BLaER1 (cell line): ENCODE measurements at regions not wholly inside any gene's neighbourhood (a gene's known extent, or its start where the extent isn't known, plus 50 kb on each side); places are given as distances from the start of the nearest gene placed in this dataset.

ENCODE experiments used
- H3K27ac ChIP-seq: shearing (Covaris generic); formaldehyde crosslinking; 2 replicates; pipeline ENCODE4 v1.8.1; 2022
- H3K27me3 ChIP-seq: shearing (Covaris generic); formaldehyde crosslinking; 2 replicates; pipeline ENCODE4 v1.8.1; 2022
- H3K36me3 ChIP-seq: shearing (Covaris generic); formaldehyde crosslinking; 2 replicates; pipeline ENCODE4 v1.8.1; 2022
- H3K4me1 ChIP-seq: shearing (Covaris generic); formaldehyde crosslinking; 2 replicates; pipeline ENCODE4 v1.8.1; 2022
- H3K4me2 ChIP-seq: shearing (Covaris generic); formaldehyde crosslinking; 2 replicates; pipeline ENCODE4 v1.8.1; 2022
- H3K4me3 ChIP-seq: shearing (Covaris generic); formaldehyde crosslinking; 2 replicates; pipeline ENCODE4 v1.8.1; 2022
- H3K9ac ChIP-seq: shearing (Covaris generic); formaldehyde crosslinking; 2 replicates; pipeline ENCODE4 v1.8.1; 2022
- H3K9me3 ChIP-seq: shearing (Covaris generic); formaldehyde crosslinking; 2 replicates; pipeline ENCODE4 v1.8.1; 2022
- H4K20me1 ChIP-seq: shearing (Covaris generic); formaldehyde crosslinking; 2 replicates; pipeline ENCODE4 v1.8.1; 2022
- Cebpa-rat ChIP-seq: shearing (Covaris generic); IDR thresholded peaks from 2 replicates; pipeline ENCODE4 v1.8.1; 2022

DNA sequence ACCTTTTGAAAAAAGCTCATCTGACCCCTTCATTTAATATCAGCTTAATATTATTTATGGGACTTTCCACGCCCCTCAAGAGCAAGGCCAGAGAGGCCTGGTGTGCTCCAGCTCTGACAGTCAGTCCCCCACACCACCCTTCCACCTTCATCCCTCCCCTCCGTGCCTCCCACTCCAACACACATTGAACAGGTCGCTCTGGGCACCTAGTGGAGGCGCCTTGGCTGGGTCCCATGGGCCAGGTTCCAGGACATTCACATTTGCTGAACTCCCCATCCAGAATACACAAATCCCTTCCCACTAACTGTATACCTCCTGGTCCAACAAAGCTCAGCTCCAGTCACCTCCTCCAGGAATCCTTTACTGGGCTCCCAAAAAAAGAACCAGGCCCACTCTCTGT lies 137.5 kb downstream of the BCOR start:
- no peak overlapping the region for H3K4me3 ChIP-seq
- H3K4me1 ChIP-seq: peaks cover 10% of the 10 kb centered on the region
- H3K9me3 ChIP-seq: no peaks in the 10 kb centered on the region
- H3K9ac ChIP-seq: no peak overlapping the region
- no peak overlapping the region for H3K4me2 ChIP-seq
- no peaks in the 10 kb centered on the region for H3K27me3 ChIP-seq
- TF ChIP-seq Cebpa-rat: no peak
- H4K20me1 ChIP-seq: no peaks in the 10 kb centered on the region
- H3K36me3 ChIP-seq: no peaks in the 10 kb centered on the region
- no peak overlapping the region for H3K27ac ChIP-seq

DNA sequence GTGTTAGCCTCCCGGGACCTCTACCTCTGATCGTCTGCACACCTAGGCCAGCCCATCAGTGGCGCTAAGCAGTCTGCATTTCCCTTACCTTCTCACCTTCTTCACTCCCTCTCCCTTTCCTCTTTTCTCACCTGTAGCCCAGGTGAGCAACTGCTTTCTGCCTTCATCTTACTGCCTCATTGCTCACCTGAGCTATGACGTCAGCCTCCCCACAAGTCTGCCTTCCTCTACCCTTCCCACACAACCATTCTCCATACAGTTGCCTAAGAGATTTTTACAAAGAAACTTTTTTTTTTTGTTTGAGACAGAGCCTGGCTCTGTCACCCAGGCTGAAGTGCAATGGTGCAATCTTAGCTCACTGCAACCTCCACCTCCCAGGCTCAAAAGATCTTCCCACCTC lies 136.3 kb downstream of the BCOR start:
- Histone ChIP-seq H3K27me3 (no peaks in the 10 kb centered on the region), H3K9ac (no peak overlapping the region), H3K4me3 (no peak overlapping the region), H3K27ac (no peak overlapping the region), H3K36me3 (no peaks in the 10 kb centered on the region), H3K4me1 (peaks cover 9% of the 10 kb centered on the region), H3K4me2 (no peak overlapping the region), H3K9me3 (no peaks in the 10 kb centered on the region), H4K20me1 (no peaks in the 10 kb centered on the region)
- TF ChIP-seq Cebpa-rat: no peak

DNA sequence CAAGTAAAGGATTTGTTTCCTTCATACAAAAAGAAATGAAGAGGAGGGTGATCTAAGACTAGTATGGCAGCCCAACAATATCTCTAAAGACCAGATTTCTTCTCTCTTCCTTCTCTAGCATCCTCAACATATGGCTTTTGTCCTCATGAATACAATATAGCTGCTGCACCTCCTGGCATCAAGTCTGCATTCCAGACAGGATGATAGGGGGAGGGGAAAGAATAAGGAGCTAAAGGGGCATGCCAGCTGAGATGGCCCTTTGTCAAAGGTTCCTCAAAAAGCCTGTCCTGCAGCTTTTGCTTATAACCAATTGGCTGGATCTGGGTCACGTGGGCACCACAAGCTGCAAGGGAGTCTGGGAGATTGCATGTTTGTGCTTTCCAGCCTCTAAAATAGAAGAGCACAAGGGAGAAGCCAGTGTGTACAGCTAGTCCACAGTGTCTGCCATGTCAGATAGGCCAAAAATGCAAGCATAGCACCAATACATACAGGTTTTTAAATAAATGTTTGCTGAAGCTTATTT lies 132.6 kb downstream of the BCOR start:
- Histone ChIP-seq H3K4me1 (peaks cover 27% of the 10 kb centered on the region), H4K20me1 (no peaks in the 10 kb centered on the region), H3K9me3 (peaks cover 3% of the 10 kb centered on the region), H3K27me3 (no peaks in the 10 kb centered on the region), H3K9ac (no peak overlapping the region), H3K4me2 (no peak overlapping the region), H3K36me3 (no peaks in the 10 kb centered on the region), H3K4me3 (no peak overlapping the region), H3K27ac (no peak overlapping the region)
- TF ChIP-seq Cebpa-rat: no peak

DNA sequence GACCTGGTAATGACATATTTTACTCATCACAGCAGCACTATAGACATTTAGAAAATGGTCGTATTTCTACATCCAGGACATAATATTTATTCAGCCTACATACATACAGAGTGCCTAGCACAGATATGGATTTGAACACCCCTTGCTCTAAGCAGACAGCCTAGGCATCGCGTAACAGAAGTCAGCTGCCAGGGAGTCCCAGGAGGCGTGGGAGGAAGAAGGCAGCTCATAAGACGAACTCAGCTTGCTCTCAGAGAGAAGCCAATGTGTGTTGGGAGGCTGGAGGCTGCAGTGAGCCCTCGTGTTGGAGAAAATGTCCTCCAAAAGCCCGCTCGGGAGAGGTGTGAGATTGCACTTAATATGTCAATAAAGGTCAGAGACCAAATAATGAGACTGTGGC lies 131.6 kb downstream of the BCOR start:
- peaks cover 27% of the 10 kb centered on the region for H3K4me1 ChIP-seq
- no peaks in the 10 kb centered on the region for H3K36me3 ChIP-seq
- H4K20me1 ChIP-seq: no peaks in the 10 kb centered on the region
- no peaks in the 10 kb centered on the region for H3K27me3 ChIP-seq
- no peak for TF ChIP-seq Cebpa-rat
- H3K27ac ChIP-seq: no peak overlapping the region
- no peak overlapping the region for H3K4me3 ChIP-seq
- H3K9ac ChIP-seq: no peak overlapping the region
- peak overlapping the region; percentile 54 for H3K4me2 ChIP-seq
- peaks cover 13% of the 10 kb centered on the region for H3K9me3 ChIP-seq

- no peak overlapping the region for H3K4me3 ChIP-seq
- H3K9ac ChIP-seq: no peak overlapping the region
- peaks cover 25% of the 10 kb centered on the region for H3K9me3 ChIP-seq
- no peaks in the 10 kb centered on the region for H4K20me1 ChIP-seq
- no peaks in the 10 kb centered on the region for H3K36me3 ChIP-seq
- H3K4me2 ChIP-seq: no peak overlapping the region
- peaks cover 27% of the 10 kb centered on the region for H3K4me1 ChIP-seq
- H3K27me3 ChIP-seq: no peaks in the 10 kb centered on the region
- no peak overlapping the region for H3K27ac ChIP-seq
- no peak for TF ChIP-seq Cebpa-rat
Observed at GRCh38 chrX:39967348-39967747, 130.4 kb downstream of the BCOR start.

GRCh38 chrX:39969099-39969818 lies 128.5 kb downstream of the BCOR start:
- H3K4me3 ChIP-seq: no peak overlapping the region
- H3K9ac ChIP-seq: no peak overlapping the region
- no peak overlapping the region for H3K27ac ChIP-seq
- peaks cover 33% of the 10 kb centered on the region for H3K9me3 ChIP-seq
- no peaks in the 10 kb centered on the region for H3K27me3 ChIP-seq
- H3K36me3 ChIP-seq: no peaks in the 10 kb centered on the region
- H3K4me2 ChIP-seq: peak overlapping the region; percentile 39
- H3K4me1 ChIP-seq: peaks cover 27% of the 10 kb centered on the region
- H4K20me1 ChIP-seq: no peaks in the 10 kb centered on the region
- TF ChIP-seq Cebpa-rat: no peak

- no peak for TF ChIP-seq Cebpa-rat
- Histone ChIP-seq H3K4me1 (peaks cover 27% of the 10 kb centered on the region), H3K36me3 (no peaks in the 10 kb centered on the region), H3K9ac (no peak overlapping the region), H3K4me2 (peak overlapping the region; percentile 39), H3K27me3 (no peaks in the 10 kb centered on the region), H3K27ac (no peak overlapping the region), H3K9me3 (peaks cover 33% of the 10 kb centered on the region), H3K4me3 (no peak overlapping the region), H4K20me1 (no peaks in the 10 kb centered on the region)
Observed at GRCh38 chrX:39969819-39970504, 127.8 kb downstream of the BCOR start.

DNA sequence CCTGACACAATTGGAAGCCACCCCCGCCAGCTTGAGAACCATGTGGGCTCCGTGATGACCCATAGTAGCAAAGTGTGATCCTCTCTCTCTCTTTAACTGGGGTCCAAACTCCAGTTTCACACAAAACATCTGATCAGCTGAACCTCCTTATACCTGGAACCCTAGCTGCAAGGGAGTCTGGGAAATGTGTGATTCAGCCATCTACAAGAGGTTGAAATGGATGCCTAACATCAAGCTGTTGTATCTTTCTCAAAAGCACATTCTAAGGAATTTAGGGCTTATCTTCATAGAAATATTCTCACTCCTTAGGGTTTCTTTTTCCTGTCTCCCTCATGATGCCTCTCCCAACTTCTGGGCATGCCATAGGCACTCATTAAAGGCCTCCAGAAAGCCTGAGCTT lies 126.0 kb downstream of the BCOR start:
- H3K4me3 ChIP-seq: no peak overlapping the region
- TF ChIP-seq Cebpa-rat: no peak
- H4K20me1 ChIP-seq: no peaks in the 10 kb centered on the region
- H3K36me3 ChIP-seq: no peaks in the 10 kb centered on the region
- H3K9ac ChIP-seq: no peak overlapping the region
- H3K4me2 ChIP-seq: no peak overlapping the region
- H3K9me3 ChIP-seq: peaks cover 33% of the 10 kb centered on the region
- H3K27me3 ChIP-seq: no peaks in the 10 kb centered on the region
- H3K27ac ChIP-seq: no peak overlapping the region
- peaks cover 14% of the 10 kb centered on the region for H3K4me1 ChIP-seq

- no peak for TF ChIP-seq Cebpa-rat
Observed at GRCh38 chrX:39972340-39972739, 125.4 kb downstream of the BCOR start.

DNA sequence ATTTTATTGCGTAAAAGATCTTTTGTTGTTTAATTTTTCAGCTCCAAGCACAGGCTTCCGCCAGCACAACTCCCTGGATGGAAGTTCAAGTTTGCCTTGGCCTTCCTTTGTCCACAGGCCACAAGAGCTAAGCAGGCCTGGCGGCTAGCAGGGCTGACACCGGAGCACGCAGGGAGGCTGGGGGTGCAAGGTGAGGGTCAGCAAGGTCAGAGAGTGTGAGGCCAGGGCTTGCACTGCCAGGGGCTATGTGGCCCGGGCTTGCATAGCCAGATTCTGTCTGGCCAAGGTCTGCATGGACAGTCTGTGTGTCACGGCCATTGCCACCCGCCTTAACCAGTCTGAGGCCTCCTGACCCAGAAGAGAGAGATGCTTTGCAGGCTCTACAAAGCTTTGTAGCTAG lies 123.9 kb downstream of the BCOR start:
- H3K27ac ChIP-seq: no peak overlapping the region
- TF ChIP-seq Cebpa-rat: no peak
- no peak overlapping the region for H3K9ac ChIP-seq
- H3K36me3 ChIP-seq: no peaks in the 10 kb centered on the region
- H3K4me1 ChIP-seq: peaks cover 12% of the 10 kb centered on the region
- H3K4me2 ChIP-seq: no peak overlapping the region
- no peaks in the 10 kb centered on the region for H3K27me3 ChIP-seq
- H3K9me3 ChIP-seq: peaks cover 33% of the 10 kb centered on the region
- H4K20me1 ChIP-seq: no peaks in the 10 kb centered on the region
- H3K4me3 ChIP-seq: no peak overlapping the region

More at GRCh38 chrX:39972340-39972739, 125.4 kb downstream of the BCOR start:
- H4K20me1 ChIP-seq: no peaks in the 10 kb centered on the region
- H3K4me2 ChIP-seq: no peak overlapping the region
- peaks cover 13% of the 10 kb centered on the region for H3K4me1 ChIP-seq
- H3K27me3 ChIP-seq: no peaks in the 10 kb centered on the region
- H3K27ac ChIP-seq: no peak overlapping the region
- H3K9me3 ChIP-seq: peaks cover 33% of the 10 kb centered on the region
- H3K9ac ChIP-seq: no peak overlapping the region
- H3K4me3 ChIP-seq: no peak overlapping the region
- no peaks in the 10 kb centered on the region for H3K36me3 ChIP-seq
